ENCODE measurements at regions not wholly inside any gene's neighbourhood (a gene's known extent, or its start where the extent isn't known, plus 50 kb on each side); places are given as distances from the start of the nearest gene placed in this dataset.

DNA sequence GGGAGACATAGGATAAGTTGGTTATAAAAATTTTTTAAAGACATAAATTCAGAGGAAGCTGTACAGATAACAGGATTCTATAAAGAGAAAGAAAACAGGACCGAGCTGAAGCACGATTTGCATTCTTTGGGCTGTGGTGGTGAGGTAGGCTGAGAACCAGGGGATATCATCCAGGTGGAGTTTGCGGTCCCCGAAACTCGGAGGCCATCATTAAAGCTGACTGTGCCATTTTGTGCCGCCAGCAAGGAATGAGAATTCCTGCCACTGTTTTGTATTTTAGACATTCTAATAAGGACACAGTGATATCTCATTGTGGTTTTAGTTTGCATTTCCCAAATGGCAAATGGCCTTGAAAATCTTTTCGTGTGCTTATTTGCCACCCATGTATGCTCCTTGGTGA is 197.9 kb downstream of the IRF8 start:
- no peak for TF ChIP-seq YY1 (IDR thresholded peaks at IDR 0.05; ENCODE audit: low read depth)
- TF ChIP-seq ZBTB7A (IDR thresholded peaks at IDR 0.05; ENCODE audit: low read depth) = no peak
- TF ChIP-seq NFIC (IDR thresholded peaks at IDR 0.05) = no peak
- no peak for TF ChIP-seq TAF1 (IDR thresholded peaks at IDR 0.05; ENCODE audit: low read depth)
- TF ChIP-seq CREB1 (IDR thresholded peaks at IDR 0.05; ENCODE audit: low read depth) = no peak
- TF ChIP-seq, protein P1, sequence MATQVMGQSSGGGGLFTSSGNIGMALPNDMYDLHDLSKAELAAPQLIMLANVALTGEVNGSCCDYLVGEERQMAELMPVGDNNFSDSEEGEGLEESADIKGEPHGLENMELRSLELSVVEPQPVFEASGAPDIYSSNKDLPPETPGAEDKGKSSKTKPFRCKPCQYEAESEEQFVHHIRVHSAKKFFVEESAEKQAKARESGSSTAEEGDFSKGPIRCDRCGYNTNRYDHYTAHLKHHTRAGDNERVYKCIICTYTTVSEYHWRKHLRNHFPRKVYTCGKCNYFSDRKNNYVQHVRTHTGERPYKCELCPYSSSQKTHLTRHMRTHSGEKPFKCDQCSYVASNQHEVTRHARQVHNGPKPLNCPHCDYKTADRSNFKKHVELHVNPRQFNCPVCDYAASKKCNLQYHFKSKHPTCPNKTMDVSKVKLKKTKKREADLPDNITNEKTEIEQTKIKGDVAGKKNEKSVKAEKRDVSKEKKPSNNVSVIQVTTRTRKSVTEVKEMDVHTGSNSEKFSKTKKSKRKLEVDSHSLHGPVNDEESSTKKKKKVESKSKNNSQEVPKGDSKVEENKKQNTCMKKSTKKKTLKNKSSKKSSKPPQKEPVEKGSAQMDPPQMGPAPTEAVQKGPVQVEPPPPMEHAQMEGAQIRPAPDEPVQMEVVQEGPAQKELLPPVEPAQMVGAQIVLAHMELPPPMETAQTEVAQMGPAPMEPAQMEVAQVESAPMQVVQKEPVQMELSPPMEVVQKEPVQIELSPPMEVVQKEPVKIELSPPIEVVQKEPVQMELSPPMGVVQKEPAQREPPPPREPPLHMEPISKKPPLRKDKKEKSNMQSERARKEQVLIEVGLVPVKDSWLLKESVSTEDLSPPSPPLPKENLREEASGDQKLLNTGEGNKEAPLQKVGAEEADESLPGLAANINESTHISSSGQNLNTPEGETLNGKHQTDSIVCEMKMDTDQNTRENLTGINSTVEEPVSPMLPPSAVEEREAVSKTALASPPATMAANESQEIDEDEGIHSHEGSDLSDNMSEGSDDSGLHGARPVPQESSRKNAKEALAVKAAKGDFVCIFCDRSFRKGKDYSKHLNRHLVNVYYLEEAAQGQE (IDR thresholded peaks at IDR 0.05; ENCODE audit: low read depth) = no peak
- TF ChIP-seq CEBPB (IDR thresholded peaks at IDR 0.05) = no peak
- no peak for TF ChIP-seq EGR1 (IDR thresholded peaks at IDR 0.05)
- TF ChIP-seq, protein P2, sequence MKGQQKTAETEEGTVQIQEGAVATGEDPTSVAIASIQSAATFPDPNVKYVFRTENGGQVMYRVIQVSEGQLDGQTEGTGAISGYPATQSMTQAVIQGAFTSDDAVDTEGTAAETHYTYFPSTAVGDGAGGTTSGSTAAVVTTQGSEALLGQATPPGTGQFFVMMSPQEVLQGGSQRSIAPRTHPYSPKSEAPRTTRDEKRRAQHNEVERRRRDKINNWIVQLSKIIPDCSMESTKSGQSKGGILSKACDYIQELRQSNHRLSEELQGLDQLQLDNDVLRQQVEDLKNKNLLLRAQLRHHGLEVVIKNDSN (IDR thresholded peaks at IDR 0.05) = no peak
- TF ChIP-seq EP300 (IDR thresholded peaks at IDR 0.05; ENCODE audit: borderline replicate concordance) = no peak
- no peak for TF ChIP-seq FOXM1 (IDR thresholded peaks at IDR 0.05; ENCODE audit: borderline replicate concordance, low read depth)
- TF ChIP-seq, protein P3, sequence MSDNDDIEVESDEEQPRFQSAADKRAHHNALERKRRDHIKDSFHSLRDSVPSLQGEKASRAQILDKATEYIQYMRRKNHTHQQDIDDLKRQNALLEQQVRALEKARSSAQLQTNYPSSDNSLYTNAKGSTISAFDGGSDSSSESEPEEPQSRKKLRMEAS (IDR thresholded peaks at IDR 0.05) = no peak
- TF ChIP-seq TCF12 (IDR thresholded peaks at IDR 0.05; ENCODE audit: low read depth) = no peak
- TF ChIP-seq TEAD4 (IDR thresholded peaks at IDR 0.05) = no peak
- no peak for TF ChIP-seq RAD21 (IDR thresholded peaks at IDR 0.05; ENCODE audit: low read depth)

DNA sequence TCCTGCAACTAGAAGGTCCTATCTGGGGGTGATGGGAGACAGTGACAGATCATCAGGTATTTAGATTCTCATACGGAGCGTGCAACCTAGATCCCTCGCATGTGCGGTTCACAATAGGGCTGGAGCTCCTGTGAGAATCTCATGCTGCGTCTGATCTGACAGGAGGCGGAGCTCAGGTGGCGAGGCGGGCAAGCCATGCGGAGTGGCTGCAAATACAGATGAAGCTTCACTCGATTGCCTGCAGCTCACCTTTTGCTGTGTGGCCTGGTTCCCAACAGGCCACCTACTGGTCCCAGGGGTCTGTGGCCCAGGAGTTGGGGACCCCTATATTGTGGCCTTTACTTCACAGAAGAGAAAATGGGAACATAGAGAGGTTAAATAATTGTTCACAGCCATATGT is 200.4 kb downstream of the IRF8 start:
- TF ChIP-seq RAD21 (IDR thresholded peaks at IDR 0.05; ENCODE audit: low read depth) = no peak
- no peak for TF ChIP-seq EP300 (IDR thresholded peaks at IDR 0.05; ENCODE audit: borderline replicate concordance)
- TF ChIP-seq, protein P3 (IDR thresholded peaks at IDR 0.05) = no peak
- TF ChIP-seq TAF1 (IDR thresholded peaks at IDR 0.05; ENCODE audit: low read depth) = no peak
- TF ChIP-seq, protein P1 (IDR thresholded peaks at IDR 0.05; ENCODE audit: low read depth) = no peak
- TF ChIP-seq TEAD4 (IDR thresholded peaks at IDR 0.05) = no peak
- no peak for TF ChIP-seq CEBPB (IDR thresholded peaks at IDR 0.05)
- TF ChIP-seq, protein P2 (IDR thresholded peaks at IDR 0.05) = no peak
- TF ChIP-seq ZBTB7A (IDR thresholded peaks at IDR 0.05; ENCODE audit: low read depth) = no peak
- no peak for TF ChIP-seq NFIC (IDR thresholded peaks at IDR 0.05)
- no peak for TF ChIP-seq TCF12 (IDR thresholded peaks at IDR 0.05; ENCODE audit: low read depth)

DNA sequence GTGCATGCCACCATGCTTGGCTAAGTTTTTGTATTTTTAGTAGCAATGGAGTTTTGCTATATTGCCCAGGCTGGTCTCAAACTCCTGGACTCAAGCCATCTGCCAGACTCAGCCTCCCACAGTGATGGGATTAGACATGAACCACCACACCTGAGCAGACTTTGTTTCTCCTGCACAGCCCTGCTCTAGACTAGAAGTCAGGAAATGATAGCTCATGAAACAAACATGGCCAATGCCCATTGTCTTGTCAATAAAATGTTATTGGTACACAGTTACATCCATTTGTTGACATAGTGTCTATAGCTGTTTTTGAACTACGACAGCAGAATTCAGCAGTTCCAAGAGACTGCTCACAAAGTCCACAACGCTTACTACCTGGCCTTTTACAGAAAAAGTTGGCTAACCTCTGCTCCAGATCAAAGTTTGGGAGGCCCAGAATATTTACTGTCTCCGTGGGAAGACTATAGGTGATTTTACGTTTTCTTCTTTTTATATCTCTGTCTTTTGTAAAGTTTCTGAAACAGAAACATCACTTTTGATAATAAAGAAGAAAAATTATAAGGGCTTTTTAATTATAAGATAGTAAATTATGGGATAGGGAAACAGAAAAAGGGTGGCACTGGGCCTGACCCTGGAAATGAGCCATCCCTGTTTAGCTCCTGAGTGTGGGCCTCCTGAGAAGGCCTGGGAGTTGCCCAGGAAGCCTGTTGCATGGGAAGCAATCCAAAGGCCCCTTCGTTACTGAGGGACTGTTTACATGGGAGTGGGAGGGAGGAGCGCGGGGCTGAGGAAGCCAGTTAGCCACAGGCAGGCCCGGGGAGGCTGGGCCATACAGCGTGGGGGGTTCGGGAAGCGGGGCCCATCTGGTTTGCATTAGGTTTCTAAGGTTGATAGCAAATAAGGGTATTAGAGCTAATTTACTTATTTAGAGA is 201.5 kb downstream of the IRF8 start:
- TF ChIP-seq CEBPB (IDR thresholded peaks at IDR 0.05) = no peak
- TF ChIP-seq RAD21 (IDR thresholded peaks at IDR 0.05; ENCODE audit: low read depth) = no peak
- TF ChIP-seq, protein P3 (IDR thresholded peaks at IDR 0.05) = no peak
- no peak for TF ChIP-seq FOXM1 (IDR thresholded peaks at IDR 0.05; ENCODE audit: borderline replicate concordance, low read depth)
- TF ChIP-seq TEAD4 (IDR thresholded peaks at IDR 0.05) = no peak
- TF ChIP-seq, protein P2 (IDR thresholded peaks at IDR 0.05) = no peak
- no peak for TF ChIP-seq NFIC (IDR thresholded peaks at IDR 0.05)
- no peak for TF ChIP-seq TAF1 (IDR thresholded peaks at IDR 0.05; ENCODE audit: low read depth)
- TF ChIP-seq EP300 (IDR thresholded peaks at IDR 0.05; ENCODE audit: borderline replicate concordance) = no peak
- TF ChIP-seq ZBTB7A (IDR thresholded peaks at IDR 0.05; ENCODE audit: low read depth) = no peak
- TF ChIP-seq TCF12 (IDR thresholded peaks at IDR 0.05; ENCODE audit: low read depth) = no peak
- no peak for TF ChIP-seq YY1 (IDR thresholded peaks at IDR 0.05; ENCODE audit: low read depth)
- TF ChIP-seq, protein P1 (IDR thresholded peaks at IDR 0.05; ENCODE audit: low read depth) = no peak
- TF ChIP-seq CREB1 (IDR thresholded peaks at IDR 0.05; ENCODE audit: low read depth) = no peak
- no peak for TF ChIP-seq EGR1 (IDR thresholded peaks at IDR 0.05)

Measured in Ishikawa (cell line).